HG03342 (cell line): ENCODE measurements at regions not wholly inside any gene's neighbourhood (a gene's known extent, or its start where the extent isn't known, plus 50 kb on each side); places are given as distances from the start of the nearest gene placed in this dataset.

Experiments
- ATAC-seq: cut with Tn5 transposase; IDR thresholded peaks from one replicate; pipeline ENCODE4 v1.9.1; 2021; ENCODE audit warnings: mild to moderate bottlenecking, moderate library complexity; ENCODE audit not compliant: unreplicated experiment

- ATAC-seq: no peak
Measured at GRCh38 chr1:72851597-72851996, 569.3 kb upstream of the NEGR1 start.

- no peak for ATAC-seq
Measured at GRCh38 chr1:72848997-72849396, 566.7 kb upstream of the NEGR1 start.

GRCh38 chr1:72847651-72848050, 565.3 kb upstream of the NEGR1 start:
- ATAC-seq: no peak

GRCh38 chr1:72846476-72847278, 564.3 kb upstream of the NEGR1 start:
- no peak for ATAC-seq

- ATAC-seq: no peak
Measured at GRCh38 chr1:72845981-72846380, 563.6 kb upstream of the NEGR1 start.

GRCh38 chr1:72845381-72845780, 563.0 kb upstream of the NEGR1 start:
- ATAC-seq: no peak

GRCh38 chr1:72837781-72838180, 555.4 kb upstream of the NEGR1 start:
- ATAC-seq: no peak

GRCh38 chr1:72830606-72831390, 548.5 kb upstream of the NEGR1 start:
- no peak for ATAC-seq

- ATAC-seq: no peak
Measured at GRCh38 chr1:72827278-72827677, 544.9 kb upstream of the NEGR1 start.

GRCh38 chr1:72804541-72804940, 522.2 kb upstream of the NEGR1 start:
- ATAC-seq: no peak

- ATAC-seq: no peak
Measured at GRCh38 chr1:72781038-72781437, 498.7 kb upstream of the NEGR1 start.

GRCh38 chr1:72780212-72780611, 497.9 kb upstream of the NEGR1 start:
- no peak for ATAC-seq

GRCh38 chr1:72777918-72778317, 495.6 kb upstream of the NEGR1 start:
- ATAC-seq: no peak

- no peak for ATAC-seq
Measured at GRCh38 chr1:72763481-72763880, 481.1 kb upstream of the NEGR1 start.

- no peak for ATAC-seq
Measured at GRCh38 chr1:72759486-72759885, 477.1 kb upstream of the NEGR1 start.

GRCh38 chr1:72757843-72758242, 475.5 kb upstream of the NEGR1 start:
- ATAC-seq: no peak

- no peak for ATAC-seq
Measured at GRCh38 chr1:72745413-72745812, 463.1 kb upstream of the NEGR1 start.

GRCh38 chr1:72734415-72734814, 452.1 kb upstream of the NEGR1 start:
- ATAC-seq: no peak

GRCh38 chr1:72724951-72725861, 442.9 kb upstream of the NEGR1 start:
- no peak for ATAC-seq

GRCh38 chr1:72705921-72706320, 423.6 kb upstream of the NEGR1 start:
- ATAC-seq: no peak

GRCh38 chr1:72704841-72705477, 422.6 kb upstream of the NEGR1 start:
- ATAC-seq: no peak
